ENCODE measurements at regions not wholly inside any gene's neighbourhood (a gene's known extent, or its start where the extent isn't known, plus 50 kb on each side); places are given as distances from the start of the nearest gene placed in this dataset.

DNA sequence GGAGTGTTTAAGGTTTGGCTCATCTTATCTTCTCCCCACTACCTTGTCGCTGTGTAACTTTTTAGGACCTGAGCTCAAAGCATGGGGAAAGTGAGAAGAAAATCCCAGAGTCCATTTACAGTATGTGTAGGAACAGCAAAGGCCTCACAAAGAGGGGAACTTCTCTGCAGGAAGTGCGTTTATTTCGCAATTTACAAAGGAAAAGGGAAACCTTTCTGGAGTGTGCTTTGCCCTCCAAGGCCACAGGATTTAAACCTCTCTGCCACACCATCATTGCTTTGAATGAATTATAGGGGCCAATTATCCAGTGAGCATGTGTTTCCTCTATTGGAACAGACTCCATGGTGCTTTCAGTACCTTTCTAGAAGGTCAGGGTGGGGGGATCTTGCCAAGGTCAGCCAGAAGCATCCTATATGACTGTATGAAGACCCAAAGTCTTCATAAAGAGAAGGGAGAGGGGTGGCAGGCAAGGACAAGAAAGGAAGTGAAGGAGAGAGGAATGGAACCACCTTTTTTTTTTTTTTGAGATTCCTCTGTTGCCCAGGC is 68.1 kb upstream of the LMO2 start:
- DNase-seq (ENCODE audit: low spot score): no peak
- Mint-ChIP-seq H3K4me3 (ENCODE audit: unreplicated experiment) (no peak overlapping the region), H3K9me3 (ENCODE audit: low read depth) (no peaks in the 10 kb centered on the region), H3K36me3 (ENCODE audit: low read depth) (peaks cover 2% of the 10 kb centered on the region), H3K27ac (ENCODE audit: unreplicated experiment) (no peak overlapping the region), H3K4me1 (ENCODE audit: low read depth) (no peaks in the 10 kb centered on the region), H3K27me3 (ENCODE audit: low read depth) (peaks cover 23% of the 10 kb centered on the region)
- TF ChIP-seq, protein P1, sequence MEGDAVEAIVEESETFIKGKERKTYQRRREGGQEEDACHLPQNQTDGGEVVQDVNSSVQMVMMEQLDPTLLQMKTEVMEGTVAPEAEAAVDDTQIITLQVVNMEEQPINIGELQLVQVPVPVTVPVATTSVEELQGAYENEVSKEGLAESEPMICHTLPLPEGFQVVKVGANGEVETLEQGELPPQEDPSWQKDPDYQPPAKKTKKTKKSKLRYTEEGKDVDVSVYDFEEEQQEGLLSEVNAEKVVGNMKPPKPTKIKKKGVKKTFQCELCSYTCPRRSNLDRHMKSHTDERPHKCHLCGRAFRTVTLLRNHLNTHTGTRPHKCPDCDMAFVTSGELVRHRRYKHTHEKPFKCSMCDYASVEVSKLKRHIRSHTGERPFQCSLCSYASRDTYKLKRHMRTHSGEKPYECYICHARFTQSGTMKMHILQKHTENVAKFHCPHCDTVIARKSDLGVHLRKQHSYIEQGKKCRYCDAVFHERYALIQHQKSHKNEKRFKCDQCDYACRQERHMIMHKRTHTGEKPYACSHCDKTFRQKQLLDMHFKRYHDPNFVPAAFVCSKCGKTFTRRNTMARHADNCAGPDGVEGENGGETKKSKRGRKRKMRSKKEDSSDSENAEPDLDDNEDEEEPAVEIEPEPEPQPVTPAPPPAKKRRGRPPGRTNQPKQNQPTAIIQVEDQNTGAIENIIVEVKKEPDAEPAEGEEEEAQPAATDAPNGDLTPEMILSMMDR (IDR thresholded peaks at IDR 0.05): no peak

DNA sequence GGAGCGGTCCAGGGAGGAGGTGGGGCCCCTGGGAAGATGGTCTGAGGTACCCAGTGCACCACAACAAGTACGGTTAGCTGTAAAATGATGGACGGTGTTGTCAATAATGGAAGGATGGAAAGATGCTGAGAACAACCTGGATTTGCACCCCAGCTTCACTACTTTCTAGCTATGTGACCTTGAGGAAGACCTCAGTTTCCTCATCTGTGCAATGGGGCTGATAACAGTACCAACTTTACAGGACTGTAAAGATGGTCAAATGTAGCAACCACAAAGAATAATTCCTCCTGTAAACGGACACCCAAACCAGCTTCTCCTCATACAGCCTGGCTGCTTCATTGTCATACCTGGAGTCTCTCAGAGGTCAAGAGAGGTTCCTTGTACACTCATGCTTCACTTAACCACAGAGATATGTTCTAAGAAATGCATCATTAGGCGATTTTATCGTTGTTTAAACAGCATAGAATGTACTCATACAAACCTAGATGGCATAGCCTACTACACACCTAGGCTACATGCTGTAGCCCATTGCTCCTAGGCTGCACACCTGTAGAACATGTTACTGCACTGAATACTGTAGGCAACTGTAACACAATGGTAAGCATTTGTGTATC is 65.5 kb upstream of the LMO2 start:
- Mint-ChIP-seq H3K36me3 (ENCODE audit: low read depth) (peaks cover 2% of the 10 kb centered on the region), H3K27ac (ENCODE audit: unreplicated experiment) (no peak overlapping the region), H3K9me3 (ENCODE audit: low read depth) (no peaks in the 10 kb centered on the region), H3K4me3 (ENCODE audit: unreplicated experiment) (no peak overlapping the region), H3K27me3 (ENCODE audit: low read depth) (peaks cover 19% of the 10 kb centered on the region), H3K4me1 (ENCODE audit: low read depth) (peaks cover 3% of the 10 kb centered on the region)
- TF ChIP-seq, protein P1 (IDR thresholded peaks at IDR 0.05): no peak
- no peak for DNase-seq (ENCODE audit: low spot score)

DNA sequence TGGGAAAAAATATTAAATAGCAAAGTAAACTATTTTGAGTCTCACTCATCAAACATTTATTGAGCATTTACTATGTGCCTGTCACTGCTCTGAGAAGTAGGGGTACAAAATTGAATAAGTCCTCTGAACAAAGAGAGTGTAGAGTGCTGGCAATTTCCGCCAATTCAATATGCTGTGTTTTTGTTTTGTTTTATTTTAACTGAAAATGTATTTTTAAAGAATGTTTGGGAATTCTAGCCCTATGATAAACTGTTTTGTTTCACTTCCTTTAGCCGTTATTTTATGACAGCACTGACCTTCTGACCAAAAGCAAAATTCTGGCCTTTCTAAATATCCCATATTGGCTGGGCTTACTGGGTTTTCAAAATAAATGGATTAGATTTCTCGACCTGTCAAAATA is 64.7 kb upstream of the LMO2 start:
- no peak overlapping the region for H3K27ac Mint-ChIP-seq (ENCODE audit: unreplicated experiment)
- H3K9me3 Mint-ChIP-seq (ENCODE audit: low read depth): no peaks in the 10 kb centered on the region
- peaks cover 19% of the 10 kb centered on the region for H3K27me3 Mint-ChIP-seq (ENCODE audit: low read depth)
- H3K4me1 Mint-ChIP-seq (ENCODE audit: low read depth): peaks cover 3% of the 10 kb centered on the region
- TF ChIP-seq, protein P1 (IDR thresholded peaks at IDR 0.05): no peak
- DNase-seq (ENCODE audit: low spot score): no peak
- H3K36me3 Mint-ChIP-seq (ENCODE audit: low read depth): peaks cover 2% of the 10 kb centered on the region
- H3K4me3 Mint-ChIP-seq (ENCODE audit: unreplicated experiment): no peak overlapping the region

DNA sequence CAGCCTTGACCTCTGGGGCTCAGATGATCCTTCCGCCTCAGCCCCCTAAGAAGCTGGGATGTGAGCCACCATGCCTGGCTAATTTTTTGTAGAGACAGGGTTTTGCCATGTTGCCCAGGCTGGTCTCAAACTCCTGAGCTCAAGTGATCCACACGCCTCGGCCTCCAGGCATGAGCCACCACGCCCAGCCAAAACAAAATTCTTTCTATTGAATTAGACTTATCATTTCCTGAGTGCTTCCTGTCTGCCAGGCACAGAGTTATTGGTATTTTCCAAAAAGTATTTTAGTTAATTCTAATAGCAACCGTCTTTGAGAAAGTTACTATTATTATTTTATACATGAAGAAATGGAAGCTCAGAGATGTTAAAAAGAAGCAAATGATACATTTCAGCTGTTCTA is 61.4 kb upstream of the LMO2 start:
- Mint-ChIP-seq H3K27me3 (ENCODE audit: low read depth) (peaks cover 12% of the 10 kb centered on the region), H3K36me3 (ENCODE audit: low read depth) (peaks cover 2% of the 10 kb centered on the region), H3K4me1 (ENCODE audit: low read depth) (peaks cover 3% of the 10 kb centered on the region), H3K4me3 (ENCODE audit: unreplicated experiment) (no peak overlapping the region), H3K27ac (ENCODE audit: unreplicated experiment) (no peak overlapping the region), H3K9me3 (ENCODE audit: low read depth) (no peaks in the 10 kb centered on the region)
- TF ChIP-seq, protein P1 (IDR thresholded peaks at IDR 0.05): no peak
- no peak for DNase-seq (ENCODE audit: low spot score)

DNA sequence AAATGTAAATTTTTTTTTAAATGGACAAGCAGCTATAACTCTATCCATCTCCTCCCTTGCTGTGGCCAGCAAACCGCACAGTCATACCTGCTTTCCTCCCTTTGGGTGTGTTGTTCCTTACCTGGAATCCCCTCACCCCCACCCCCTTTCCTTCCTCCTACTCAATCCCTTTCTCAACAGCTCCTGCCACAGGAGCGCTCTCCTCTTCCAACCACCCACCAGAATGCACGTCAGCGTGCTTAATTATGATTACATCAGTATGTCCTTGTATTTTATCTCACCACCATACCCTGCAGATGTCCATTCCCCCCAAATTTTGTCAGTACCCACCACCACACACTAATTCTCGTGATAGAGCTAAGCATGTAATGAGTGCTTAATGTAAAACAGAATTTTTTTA is 60.9 kb upstream of the LMO2 start:
- no peak for DNase-seq (ENCODE audit: low spot score)
- Mint-ChIP-seq H3K27ac (ENCODE audit: unreplicated experiment) (no peak overlapping the region), H3K27me3 (ENCODE audit: low read depth) (peaks cover 12% of the 10 kb centered on the region), H3K9me3 (ENCODE audit: low read depth) (no peaks in the 10 kb centered on the region), H3K4me1 (ENCODE audit: low read depth) (peaks cover 3% of the 10 kb centered on the region), H3K36me3 (ENCODE audit: low read depth) (peaks cover 2% of the 10 kb centered on the region), H3K4me3 (ENCODE audit: unreplicated experiment) (no peak overlapping the region)
- TF ChIP-seq, protein P1 (IDR thresholded peaks at IDR 0.05): no peak

Measured in chondrocyte (in vitro differentiated cells).